Esophagus squamous epithelium (tissue), 5 donors: ENCODE measurements at regions not wholly inside any gene's neighbourhood (a gene's known extent, or its start where the extent isn't known, plus 50 kb on each side); places are given as distances from the start of the nearest gene placed in this dataset.
A peak's percentile ranks its signal among the peaks of the same experiment; 100 is the strongest.

Experiments
- DNase-seq: peaks from one replicate; lab custom pipeline; 2025; lab: John Stamatoyannopoulos, UW
- H3K27ac ChIP-seq, 4 donors: fragments of 200-600 bp; sonication (generic); one replicate each; pipeline ENCODE4 v1.5.1; 2016 to 2019; ENCODE audit warnings: mild to moderate bottlenecking in 1 of 4
- H3K27me3 ChIP-seq, 4 donors: fragments of 200-600 bp; sonication (generic); 1 replicate in 3 of 4; 2 replicates in 1 of 4; pipeline versions ENCODE4 v1.5.1 to v1.6.0; 2017 to 2021; ENCODE audit warnings: antibody characterized with exemption in 1 of 4
- H3K36me3 ChIP-seq, 3 donors: fragments of 200-600 bp; sonication (generic); one replicate each; pipeline ENCODE4 v1.5.1; 2016 to 2019
- H3K4me1 ChIP-seq, 3 donors: fragments of 200-600 bp; sonication (generic); one replicate each; pipeline ENCODE4 v1.5.1; 2017 to 2019
- H3K4me3 ChIP-seq, 4 donors: fragments of 200-600 bp; sonication (generic); 1 replicate in 3 of 4; 2 replicates in 1 of 4; pipeline ENCODE4 v1.5.1; 2016 to 2019; ENCODE audit warnings: mild to moderate bottlenecking in 2 of 4, moderate library complexity in 1 of 4
- H3K9me3 ChIP-seq, 3 donors: fragments of 200-600 bp; sonication (generic); one replicate each; pipeline ENCODE4 v1.5.1; 2016 to 2019
- POLR2A ChIP-seq, 4 donors: fragments of 450-650 bp; IDR thresholded peaks; one replicate each; pipeline ENCODE4 v1.6.1; 2017; ENCODE audit warnings: antibody characterized with exemption in 4 of 4, mild to moderate bottlenecking in 4 of 4, moderate library complexity in 3 of 4
- WGBS, 2 donors: methylation state at CpG; one replicate each; pipeline ENCODE4 v1.1.5; 2018; 5-methylcytosine and 5-hydroxymethylcytosine counted together
- intact Hi-C: fragments of 100-400 bp; cut with DNase I; formaldehyde crosslinking; loops from one replicate; pipeline ENCODE4 v1.15.0; 2022
- TF ChIP-seq, protein P1 (sequence below), 6 experiments: fragments of 450-650 bp in 4 of 6; fragments of 200-600 bp in 2 of 6; sonication (generic) in 2 of 6; IDR thresholded peaks; one replicate each; pipeline ENCODE4 v1.5.1; 2016 to 2019; ENCODE audit warnings: antibody characterized with exemption in 6 of 6, mild to moderate bottlenecking in 4 of 6, moderate library complexity in 4 of 6
- donor health status: DM: yes; HTN: yes; CAD: no.

DNA sequence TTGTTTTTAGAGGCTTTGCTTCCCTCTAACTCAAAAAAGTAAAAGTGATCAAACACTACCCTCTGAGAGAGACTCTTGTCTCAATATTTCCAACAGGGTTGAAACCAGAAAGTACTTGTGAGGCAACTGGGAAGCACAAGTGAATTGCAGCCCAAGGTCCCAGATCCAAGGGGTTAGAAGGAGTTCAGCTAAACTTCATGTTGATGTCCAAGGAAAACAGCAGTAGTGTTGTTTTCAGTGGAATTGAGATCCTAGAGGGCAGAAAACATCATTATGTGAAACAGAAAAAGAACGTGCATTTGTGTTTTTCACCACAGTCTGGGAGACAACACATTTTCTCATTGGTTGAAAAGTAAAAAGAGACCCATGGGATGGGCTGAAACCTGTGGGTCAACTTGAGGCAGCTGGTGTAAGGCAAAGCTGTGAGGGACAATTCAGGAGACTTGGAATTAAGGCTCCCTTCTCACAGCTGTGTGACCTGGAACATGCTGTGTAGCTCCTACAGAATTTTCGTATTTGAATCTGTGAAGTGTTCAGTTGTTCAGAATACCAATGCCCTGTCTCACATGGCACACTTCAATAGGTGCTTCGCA, 508.3 kb downstream of the BMP2 start:
- Histone ChIP-seq H3K4me3 (no peak overlapping the region), H3K36me3 (no peaks in the 10 kb centered on the region), H3K4me1 (no peaks in the 10 kb centered on the region), H3K27ac (no peak overlapping the region), H3K9me3 (no peaks in the 10 kb centered on the region), H3K27me3 (no peaks in the 10 kb centered on the region)
- 77 to 83% methylated on average over 3 of the region's 3 CpGs for WGBS, 2 donors
- intact Hi-C loops = no loop called here
- TF ChIP-seq POLR2A (IDR thresholded peaks at IDR 0.05) = no peak
- TF ChIP-seq, protein P1, sequence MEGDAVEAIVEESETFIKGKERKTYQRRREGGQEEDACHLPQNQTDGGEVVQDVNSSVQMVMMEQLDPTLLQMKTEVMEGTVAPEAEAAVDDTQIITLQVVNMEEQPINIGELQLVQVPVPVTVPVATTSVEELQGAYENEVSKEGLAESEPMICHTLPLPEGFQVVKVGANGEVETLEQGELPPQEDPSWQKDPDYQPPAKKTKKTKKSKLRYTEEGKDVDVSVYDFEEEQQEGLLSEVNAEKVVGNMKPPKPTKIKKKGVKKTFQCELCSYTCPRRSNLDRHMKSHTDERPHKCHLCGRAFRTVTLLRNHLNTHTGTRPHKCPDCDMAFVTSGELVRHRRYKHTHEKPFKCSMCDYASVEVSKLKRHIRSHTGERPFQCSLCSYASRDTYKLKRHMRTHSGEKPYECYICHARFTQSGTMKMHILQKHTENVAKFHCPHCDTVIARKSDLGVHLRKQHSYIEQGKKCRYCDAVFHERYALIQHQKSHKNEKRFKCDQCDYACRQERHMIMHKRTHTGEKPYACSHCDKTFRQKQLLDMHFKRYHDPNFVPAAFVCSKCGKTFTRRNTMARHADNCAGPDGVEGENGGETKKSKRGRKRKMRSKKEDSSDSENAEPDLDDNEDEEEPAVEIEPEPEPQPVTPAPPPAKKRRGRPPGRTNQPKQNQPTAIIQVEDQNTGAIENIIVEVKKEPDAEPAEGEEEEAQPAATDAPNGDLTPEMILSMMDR (IDR thresholded peaks at IDR 0.05) = no peak
- no peak for DNase-seq

DNA sequence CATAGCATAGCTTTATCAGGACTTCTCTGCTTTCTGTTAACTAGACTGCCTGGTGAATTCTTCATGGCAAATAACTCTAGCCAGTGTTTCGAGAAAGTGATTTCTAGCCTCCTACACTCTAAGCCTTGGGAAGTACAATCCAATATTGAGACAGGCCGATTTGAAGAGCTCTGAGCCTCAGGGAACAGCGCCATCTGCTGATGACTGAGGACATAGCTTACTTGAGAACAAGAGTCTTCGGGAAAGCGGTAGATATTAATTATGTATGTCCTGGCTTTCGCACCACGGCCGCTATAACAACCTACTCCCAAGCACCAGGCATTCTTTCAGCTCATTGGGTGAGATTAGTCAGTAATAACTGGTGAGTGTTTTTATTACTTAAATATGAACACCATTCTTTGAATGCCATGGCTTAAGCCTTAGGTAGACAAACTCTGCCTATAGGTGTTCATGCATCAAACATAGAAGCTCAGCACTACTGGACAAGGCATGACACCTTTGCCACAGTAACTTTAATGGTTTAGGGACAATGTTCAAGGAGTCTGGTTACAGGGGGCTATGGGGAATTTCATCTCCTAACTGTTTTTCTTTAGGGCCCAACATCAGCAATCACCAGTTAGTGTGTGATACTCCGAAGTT, 518.6 kb downstream of the BMP2 start:
- DNase-seq = no peak
- H3K36me3 ChIP-seq = no peaks in the 10 kb centered on the region
- no peak for TF ChIP-seq POLR2A (IDR thresholded peaks at IDR 0.05)
- TF ChIP-seq, protein P1 (IDR thresholded peaks at IDR 0.05) = peak in 5 of 6 experiments; percentile 62 to 84 (median 71)
- no peak overlapping the region for H3K27ac ChIP-seq
- intact Hi-C loops = no loop called here
- WGBS, 2 donors = 15 to 17% methylated on average over 9 of the region's 9 CpGs
- H3K9me3 ChIP-seq = no peaks in the 10 kb centered on the region
- H3K4me3 ChIP-seq = no peak overlapping the region
- no peaks in the 10 kb centered on the region for H3K4me1 ChIP-seq
- peaks cover 0 to 6% (median 0%) of the 10 kb centered on the region in 4 donors for H3K27me3 ChIP-seq

- Histone ChIP-seq H3K4me1 (no peaks in the 10 kb centered on the region), H3K36me3 (no peaks in the 10 kb centered on the region), H3K4me3 (no peak overlapping the region), H3K27ac (no peak overlapping the region), H3K9me3 (no peaks in the 10 kb centered on the region), H3K27me3 (peaks cover 0 to 2% (median 0%) of the 10 kb centered on the region in 4 donors)
- DNase-seq = no peak
- 54 to 67% methylated on average over 2 of the region's 2 CpGs for WGBS, 2 donors
- TF ChIP-seq, protein P1 (IDR thresholded peaks at IDR 0.05) = no peak
- intact Hi-C loops = no loop called here
Observed at GRCh38 chr20:7291323-7291943, 523.9 kb downstream of the BMP2 start.

- intact Hi-C loops = no loop called here
- H3K4me1 ChIP-seq = no peaks in the 10 kb centered on the region
- TF ChIP-seq POLR2A (IDR thresholded peaks at IDR 0.05) = no peak
- TF ChIP-seq, protein P1 (IDR thresholded peaks at IDR 0.05) = no peak
- no peak overlapping the region for H3K4me3 ChIP-seq
- no peak for DNase-seq
- H3K27ac ChIP-seq = no peak overlapping the region
- no peaks in the 10 kb centered on the region for H3K36me3 ChIP-seq
- no peaks in the 10 kb centered on the region for H3K9me3 ChIP-seq
- H3K27me3 ChIP-seq = no peaks in the 10 kb centered on the region
Observed at GRCh38 chr20:7291946-7292345, 524.5 kb downstream of the BMP2 start.

DNA sequence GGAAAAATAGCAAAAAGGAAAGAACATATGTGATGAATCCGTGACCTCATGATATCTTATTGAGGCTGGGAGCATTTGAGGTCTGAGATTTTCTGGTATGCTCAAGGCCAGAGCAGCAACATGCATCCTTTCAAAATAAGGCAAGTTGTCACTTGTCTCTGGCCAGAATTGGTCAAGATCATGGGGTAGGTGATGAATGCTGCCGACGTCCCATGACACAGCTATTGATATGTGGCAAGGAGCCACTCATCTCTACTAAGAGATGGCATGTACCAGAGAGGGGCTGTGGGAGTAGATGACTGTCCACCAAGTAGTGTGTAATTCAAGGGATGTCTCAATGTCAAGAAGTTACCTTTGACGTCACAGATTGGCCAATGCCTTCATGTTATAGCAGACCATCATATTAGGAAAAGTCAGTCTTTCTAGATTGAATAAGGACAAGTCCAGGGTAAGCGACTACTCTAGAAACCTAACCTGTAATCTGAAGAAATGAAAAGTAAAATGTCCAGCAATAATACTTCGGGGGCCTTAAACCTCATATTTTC, 527.4 kb downstream of the BMP2 start:
- TF ChIP-seq POLR2A (IDR thresholded peaks at IDR 0.05) = no peak
- Histone ChIP-seq H3K4me3 (no peak overlapping the region), H3K9me3 (no peaks in the 10 kb centered on the region), H3K4me1 (no peaks in the 10 kb centered on the region), H3K27ac (no peak overlapping the region), H3K36me3 (no peaks in the 10 kb centered on the region), H3K27me3 (no peaks in the 10 kb centered on the region)
- DNase-seq = no peak
- intact Hi-C loops = no loop called here
- WGBS, 2 donors = 87% methylated on average over 4 to 6 of the region's 6 CpGs
